SH-SY5Y (cell line): ENCODE measurements at regions not wholly inside any gene's neighbourhood (a gene's known extent, or its start where the extent isn't known, plus 50 kb on each side); places are given as distances from the start of the nearest gene placed in this dataset.

Experiments
- GATA2 ChIP-seq: IDR thresholded peaks from 2 replicates; pipeline ENCODE4 v1.6.1; 2011; ENCODE audit warnings: mild to moderate bottlenecking, low read depth, low read length
- GATA3 ChIP-seq: IDR thresholded peaks from 2 replicates; pipeline ENCODE4 v1.6.1; 2011; ENCODE audit warnings: low read depth, mild to moderate bottlenecking, low read length, moderate library complexity

GRCh38 chr10:44044549-44044948 lies 340.3 kb downstream of the CXCL12 start:
- no peak for TF ChIP-seq GATA3
- TF ChIP-seq GATA2 = no peak
